HG02885 (cell line): ENCODE measurements at regions not wholly inside any gene's neighbourhood (a gene's known extent, or its start where the extent isn't known, plus 50 kb on each side); places are given as distances from the start of the nearest gene placed in this dataset.
A peak's percentile ranks its signal among the peaks of the same experiment; 100 is the strongest.

Experiments
- ATAC-seq: cut with Tn5 transposase; IDR thresholded peaks from one replicate; pipeline ENCODE4 v1.9.1; 2021; ENCODE audit warnings: mild to moderate bottlenecking; ENCODE audit not compliant: unreplicated experiment, poor library complexity

DNA sequence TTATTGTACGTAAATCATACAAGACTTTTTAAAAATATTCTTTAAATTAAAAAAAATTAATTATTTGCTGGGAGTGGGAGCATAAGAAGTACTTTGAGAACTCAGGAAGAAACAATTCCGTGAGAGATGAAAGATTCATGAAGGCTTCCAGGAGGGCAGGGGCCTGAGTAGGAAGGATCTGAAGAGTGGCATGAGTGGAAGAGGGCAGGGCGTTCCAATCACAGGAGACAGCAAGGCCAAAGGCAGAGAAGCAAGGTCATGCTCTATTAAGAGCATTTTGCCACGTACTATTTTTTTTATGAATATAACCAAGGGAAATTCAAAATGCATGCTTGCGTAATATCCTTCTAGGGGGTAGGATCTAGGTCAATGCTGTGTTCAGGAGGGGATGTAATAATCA is 265.5 kb downstream of the ZNF608 start:
- ATAC-seq = no peak

DNA sequence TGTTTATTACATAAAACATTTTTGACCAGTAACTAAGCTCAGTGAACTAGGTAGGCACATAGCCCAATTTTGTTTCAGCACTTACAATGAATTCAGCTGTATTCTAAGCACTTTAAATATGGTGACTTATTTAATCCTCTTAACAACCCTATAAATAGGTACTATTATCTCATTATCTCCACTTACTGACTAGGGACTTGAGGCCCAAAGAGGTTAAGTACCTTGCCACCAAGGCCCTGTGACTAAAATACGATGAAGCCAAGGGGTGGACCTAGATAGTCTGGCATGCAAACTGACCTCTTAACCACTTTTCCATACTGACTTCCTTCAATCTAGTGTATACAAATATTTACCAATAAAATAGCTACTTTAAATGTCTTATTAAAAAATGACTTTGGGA is 266.4 kb downstream of the ZNF608 start:
- ATAC-seq = no peak

GRCh38 chr5:124478264-124478663 is 268.2 kb downstream of the ZNF608 start:
- no peak for ATAC-seq

DNA sequence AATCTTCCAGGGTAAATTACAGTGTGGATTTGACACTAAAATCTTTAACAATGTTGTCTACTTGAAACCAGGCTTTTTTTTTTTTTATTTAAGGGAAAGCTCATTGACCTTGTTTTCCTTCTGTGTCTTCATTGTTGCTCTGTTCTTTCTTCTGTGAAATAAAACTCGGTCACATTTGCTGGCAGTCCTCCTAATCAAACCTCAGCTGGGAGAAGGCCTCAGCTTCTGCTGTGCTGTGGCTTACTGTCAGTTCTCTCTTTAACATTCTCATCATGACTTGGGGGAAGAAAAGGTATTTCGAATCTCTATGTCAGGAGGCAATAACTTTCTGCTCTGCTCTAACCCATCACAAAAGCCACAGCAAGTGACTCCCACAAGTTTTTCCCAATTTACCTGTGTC is 268.9 kb downstream of the ZNF608 start:
- ATAC-seq = no peak

DNA sequence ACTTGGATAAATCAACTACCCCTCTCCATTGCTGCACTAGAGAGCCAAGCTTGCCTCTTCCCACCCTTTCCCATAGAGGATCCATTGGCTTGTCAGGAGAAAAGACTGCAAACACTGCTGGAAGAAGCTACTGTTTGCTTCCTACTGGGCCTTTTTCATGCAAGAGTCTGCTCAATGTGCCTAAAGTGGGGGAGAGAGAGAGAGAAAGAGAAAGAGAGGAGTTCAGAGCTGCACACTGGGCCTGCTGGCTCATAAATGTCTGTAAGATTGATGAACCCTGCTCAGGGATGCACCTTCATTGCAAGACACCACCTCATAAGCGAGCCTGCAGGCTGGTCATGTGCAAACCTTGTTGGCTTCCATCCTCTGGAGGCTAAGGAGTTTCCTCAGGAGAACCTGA is 269.4 kb downstream of the ZNF608 start:
- ATAC-seq = no peak

GRCh38 chr5:124474528-124475215 is 271.8 kb downstream of the ZNF608 start:
- ATAC-seq = no peak

DNA sequence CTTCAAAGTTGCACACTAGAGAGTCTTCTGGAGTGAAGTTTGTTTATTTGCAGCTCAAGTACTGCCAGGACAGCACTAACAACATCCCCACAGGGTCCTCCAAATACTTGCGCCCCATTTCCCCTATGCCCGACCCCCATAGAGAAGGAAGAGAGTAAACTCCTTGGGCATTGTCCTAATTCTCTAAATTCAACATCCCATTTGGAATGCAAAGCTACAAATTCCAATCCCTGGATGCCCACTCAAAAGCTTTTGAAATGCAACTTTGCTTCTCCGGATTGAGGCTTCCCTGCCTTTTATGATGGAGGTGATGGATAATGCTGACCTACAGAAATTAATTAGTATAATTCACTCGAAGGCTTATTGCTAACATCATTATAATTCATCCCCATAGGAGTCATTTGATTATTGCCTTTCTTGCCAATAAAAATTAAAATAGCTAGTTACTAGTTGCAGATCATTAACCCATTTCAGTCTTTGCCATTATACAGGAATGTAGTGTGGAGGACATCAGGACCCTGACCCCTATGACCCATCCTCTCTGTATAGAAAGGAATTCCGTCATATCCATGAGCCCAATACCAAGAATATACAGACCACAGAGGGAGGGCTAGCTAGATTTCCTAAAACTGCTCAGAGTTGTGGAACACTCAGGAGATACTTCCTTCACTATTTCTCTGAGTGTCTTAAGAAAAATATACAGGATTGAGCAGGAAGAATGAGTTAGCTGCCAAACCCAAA is 277.6 kb downstream of the ZNF608 start:
- ATAC-seq = no peak

- ATAC-seq = no peak
Measured at GRCh38 chr5:124467745-124468144, 278.7 kb downstream of the ZNF608 start.

DNA sequence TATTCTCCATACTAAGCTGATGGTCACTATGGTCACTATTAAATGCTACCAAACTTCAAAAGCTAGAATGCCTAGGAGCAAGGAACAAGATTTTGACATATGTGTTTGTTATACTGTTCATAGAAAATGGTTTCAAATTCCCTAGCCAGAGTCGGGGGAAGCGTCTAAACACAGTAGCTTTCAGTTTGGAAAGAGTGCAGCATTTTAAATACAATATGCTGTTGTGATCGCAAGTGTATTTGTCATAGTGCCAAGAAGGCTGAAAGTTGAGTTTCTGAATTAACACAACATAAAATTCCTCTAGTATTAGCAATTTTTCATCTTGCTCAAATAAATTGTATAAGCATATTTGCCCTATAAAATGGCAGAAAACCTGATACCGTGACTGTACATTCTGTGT is 280.4 kb downstream of the ZNF608 start:
- no peak for ATAC-seq

DNA sequence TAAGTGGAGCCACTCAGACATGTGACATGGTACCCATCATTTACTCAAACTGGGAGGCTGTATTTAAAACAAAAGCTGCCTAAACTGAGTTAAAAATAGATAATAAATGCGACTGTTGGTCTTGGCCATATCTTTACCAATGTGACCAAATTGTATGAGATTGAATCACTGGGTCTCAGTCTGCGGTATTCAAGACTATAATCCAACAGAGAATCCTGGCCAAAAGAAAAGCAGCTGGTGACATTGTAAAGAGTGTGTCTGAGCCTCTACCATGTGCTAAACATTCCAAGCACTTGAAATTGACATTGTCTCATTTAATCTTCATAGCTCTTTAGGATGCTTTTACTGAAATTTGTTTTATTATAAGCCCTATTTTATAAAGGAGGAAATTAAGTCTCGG is 282.6 kb downstream of the ZNF608 start:
- no peak for ATAC-seq

GRCh38 chr5:124462751-124463150 is 283.7 kb downstream of the ZNF608 start:
- no peak for ATAC-seq

DNA sequence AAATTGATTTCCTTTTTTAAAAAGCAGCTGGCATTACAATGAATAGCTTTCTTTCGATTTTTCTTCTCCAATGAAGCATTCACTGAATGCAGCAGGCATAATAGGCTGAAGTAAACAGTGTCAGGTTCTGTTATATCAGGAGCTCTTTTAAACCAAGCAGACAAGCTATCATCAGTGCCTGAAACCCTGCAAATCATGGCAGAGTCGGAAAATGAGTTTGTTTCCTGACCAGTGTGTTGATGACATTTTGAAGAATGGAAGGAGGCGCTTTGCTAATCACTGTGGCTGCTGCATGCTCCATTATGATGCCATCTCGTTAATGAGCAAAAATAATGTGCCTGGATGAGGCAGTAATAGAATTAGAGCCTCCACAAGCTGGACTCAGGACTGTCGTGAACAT is 284.5 kb downstream of the ZNF608 start:
- no peak for ATAC-seq

DNA sequence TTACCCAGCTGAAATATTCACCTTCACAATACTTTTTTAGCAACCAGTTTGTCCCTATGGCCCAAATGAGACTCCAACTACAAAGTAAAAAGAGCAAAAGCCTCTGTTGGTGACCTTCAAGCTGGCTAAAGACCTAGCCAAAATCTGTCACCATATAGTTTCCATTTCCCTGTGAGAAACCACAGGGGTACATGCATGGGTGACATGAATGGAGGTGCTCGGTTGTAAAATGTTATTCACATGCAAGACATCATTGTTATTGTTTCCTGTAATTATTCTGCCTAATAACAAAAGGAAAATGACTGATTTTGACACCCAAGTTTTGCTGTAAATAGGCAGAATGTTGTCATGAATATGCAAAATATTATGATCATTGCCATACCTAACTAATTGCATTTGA is 285.3 kb downstream of the ZNF608 start:
- ATAC-seq = no peak

GRCh38 chr5:124460642-124461041 is 285.8 kb downstream of the ZNF608 start:
- ATAC-seq = no peak

GRCh38 chr5:124459984-124460383 is 286.5 kb downstream of the ZNF608 start:
- no peak for ATAC-seq

DNA sequence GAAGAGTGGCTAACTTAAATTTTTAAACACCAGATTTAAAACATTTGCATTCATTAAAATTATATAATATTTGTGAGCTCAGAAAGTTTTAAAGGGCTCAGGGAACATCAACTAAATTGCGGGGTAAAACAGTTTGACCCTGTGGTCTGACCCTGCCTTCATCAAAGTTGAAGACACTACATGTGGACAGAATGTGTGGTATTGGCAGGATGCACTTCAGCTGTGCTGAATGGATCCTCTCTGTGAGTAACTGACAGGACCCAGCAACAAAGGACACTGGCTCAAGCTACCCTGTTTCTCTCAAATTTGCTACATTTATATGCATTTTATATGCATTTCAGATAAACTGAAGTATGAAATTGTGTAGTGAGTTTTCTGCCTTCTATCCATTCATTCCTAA is 288.5 kb downstream of the ZNF608 start:
- ATAC-seq = no peak

GRCh38 chr5:124457101-124457500 is 289.3 kb downstream of the ZNF608 start:
- ATAC-seq = no peak

- no peak for ATAC-seq
Measured at GRCh38 chr5:124456249-124456648, 290.2 kb downstream of the ZNF608 start.

GRCh38 chr5:124454081-124454480 is 292.4 kb downstream of the ZNF608 start:
- ATAC-seq = peak; percentile 3

- peak; percentile 94 for ATAC-seq
Measured at GRCh38 chr5:124453221-124454051, 293.0 kb downstream of the ZNF608 start.

DNA sequence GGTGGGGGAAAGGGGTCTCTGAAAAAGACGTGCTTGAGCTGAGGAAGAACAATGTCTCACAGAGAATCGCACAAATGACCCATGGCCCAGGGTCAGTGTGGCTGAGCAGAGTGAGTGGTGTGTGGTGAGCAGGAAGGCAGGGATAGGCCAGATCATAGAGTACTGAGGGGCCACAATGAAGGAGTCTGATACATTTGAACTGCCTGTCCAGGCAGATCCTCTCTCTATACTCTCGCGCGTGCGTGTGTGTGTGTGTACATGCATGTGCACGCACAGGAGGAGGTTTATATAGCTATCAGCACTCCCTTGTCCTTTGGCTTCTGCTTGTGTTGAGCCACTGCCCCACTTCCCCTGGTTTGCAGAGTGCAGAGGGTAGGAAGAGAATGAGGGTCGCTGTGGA is 294.0 kb downstream of the ZNF608 start:
- ATAC-seq = no peak
